Lower leg skin (tissue), 4 donors: ENCODE measurements at regions not wholly inside any gene's neighbourhood (a gene's known extent, or its start where the extent isn't known, plus 50 kb on each side); places are given as distances from the start of the nearest gene placed in this dataset.

Source experiments
- DNase-seq, 2 donors: peaks; one replicate each; pipeline ENCODE4 v3.0.0-alpha.2; 2019; ENCODE audit warnings: low spot score in 2 of 2
- H3K4me3 ChIP-seq: fragments of 200-600 bp; sonication (generic); 2 replicates; pipeline ENCODE4 v1.5.1; 2017; ENCODE audit warnings: mild to moderate bottlenecking, low read depth; ENCODE audit not compliant: poor library complexity, severe bottlenecking
- CTCF ChIP-seq, 3 donors: fragments of 450-650 bp; IDR thresholded peaks; one replicate each; pipeline ENCODE4 v1.5.1; 2016; ENCODE audit warnings: antibody characterized with exemption in 3 of 3, mild to moderate bottlenecking in 3 of 3, moderate library complexity in 2 of 3
- POLR2A ChIP-seq, 2 donors: fragments of 450-650 bp; IDR thresholded peaks; one replicate each; pipeline ENCODE4 v1.6.1; 2016 to 2017; ENCODE audit warnings: antibody characterized with exemption in 2 of 2, mild to moderate bottlenecking in 1 of 2, moderate library complexity in 1 of 2
- WGBS, 2 donors: methylation state at CpG; one replicate each; pipeline ENCODE4 v1.1.5; 2018; 5-methylcytosine and 5-hydroxymethylcytosine counted together
- intact Hi-C: fragments of 100-400 bp; cut with DNase I; formaldehyde crosslinking; loops from one replicate; pipeline ENCODE4 v1.15.0; 2023; ENCODE audit warnings: low total_unique reads

GRCh38 chr4:18075823-18076433 is 54.4 kb upstream of the LCORL start:
- H3K4me3 ChIP-seq: no peak overlapping the region
- intact Hi-C loops: no loop called here
- WGBS, 2 donors: 64 to 65% methylated on average over 8 of the region's 8 CpGs
- no peak for DNase-seq
- TF ChIP-seq CTCF (IDR thresholded peaks at IDR 0.05): no peak
- no peak for TF ChIP-seq POLR2A (IDR thresholded peaks at IDR 0.05)

- intact Hi-C loops: no loop called here
- no peak overlapping the region for H3K4me3 ChIP-seq
- TF ChIP-seq CTCF (IDR thresholded peaks at IDR 0.05) (no peak), POLR2A (IDR thresholded peaks at IDR 0.05) (no peak)
- DNase-seq: no peak
These were observed 50.3 kb upstream of the LCORL start for GRCh38 chr4:18071894-18072293.
